Stimulated activated CD4-positive, alpha-beta T cell treated with anti-CD3 and anti-CD28 coated beads, Interleukin-2, amount 100 ng/mL, for 48 hours (primary cell): ENCODE measurements at regions not wholly inside any gene's neighbourhood (a gene's known extent, or its start where the extent isn't known, plus 50 kb on each side); places are given as distances from the start of the nearest gene placed in this dataset.

ENCODE experiments used
- DNase-seq, 2 donors: peaks; one replicate each; pipeline ENCODE4 v3.0.0-alpha.2; 2020

DNA sequence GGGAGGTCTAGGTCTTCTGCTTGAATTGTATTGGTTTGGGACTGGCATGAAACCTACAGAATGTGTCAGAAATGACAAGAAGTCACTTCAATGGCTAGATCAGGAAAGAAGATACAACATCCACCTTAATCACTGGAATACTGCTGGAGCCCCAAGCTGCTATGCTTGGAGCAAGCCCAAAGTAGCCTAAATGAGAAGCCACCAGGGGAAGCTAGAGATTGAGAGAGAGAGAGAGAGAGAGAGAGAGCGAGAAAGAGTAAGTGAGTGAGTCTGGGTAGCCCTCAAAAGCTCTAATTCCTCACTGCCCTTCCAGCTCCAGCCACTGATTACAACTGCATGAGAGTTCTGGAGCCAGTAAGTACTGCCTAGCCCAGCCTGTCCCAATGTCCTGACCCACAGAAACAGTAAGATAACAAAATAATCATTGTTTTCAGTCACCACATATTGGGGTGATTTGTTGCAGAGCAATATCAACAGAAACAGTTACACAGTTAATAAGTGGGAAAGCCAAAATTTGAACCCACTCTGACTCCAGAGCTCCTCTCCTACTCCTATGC lies 529.2 kb upstream of the GOLIM4 start:
- DNase-seq: no peak

DNA sequence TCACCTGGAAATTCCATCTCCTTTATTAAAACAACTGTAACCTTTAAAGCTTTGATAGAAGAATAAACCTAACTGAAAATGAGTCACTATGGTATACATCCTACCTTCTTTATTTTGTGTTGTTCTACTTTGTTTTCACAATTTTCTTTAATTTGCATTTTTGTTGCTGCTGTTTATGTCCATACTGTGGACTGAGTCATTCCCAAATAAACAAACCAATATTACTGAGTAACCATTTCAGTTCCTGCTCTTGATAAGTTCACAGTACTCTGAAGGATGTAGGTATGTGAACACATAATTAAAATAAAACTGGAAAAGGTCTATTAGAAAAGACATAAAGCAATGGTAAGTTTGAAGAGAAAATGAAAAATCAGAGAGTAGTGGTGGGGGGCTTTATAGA lies 528.5 kb upstream of the GOLIM4 start:
- no peak for DNase-seq

DNA sequence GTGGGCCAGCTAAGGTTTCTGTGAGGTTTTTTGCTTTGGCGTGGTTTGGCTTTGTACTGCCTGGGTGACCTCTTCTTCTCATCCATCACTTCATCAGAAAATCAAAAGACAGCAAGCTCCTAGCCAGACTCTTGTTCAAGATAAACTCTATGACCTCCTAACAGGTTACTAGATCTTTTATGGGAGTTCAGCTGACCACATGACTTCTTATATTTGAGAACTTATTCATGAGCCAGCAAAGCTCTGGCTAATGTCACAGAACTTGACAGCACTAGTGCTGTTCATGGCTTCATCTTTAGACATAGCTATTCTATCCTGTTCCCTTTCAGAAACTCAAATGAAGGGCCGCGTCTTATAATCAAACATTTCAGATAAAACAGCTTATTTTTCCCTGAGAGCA lies 527.1 kb upstream of the GOLIM4 start:
- no peak for DNase-seq

DNA sequence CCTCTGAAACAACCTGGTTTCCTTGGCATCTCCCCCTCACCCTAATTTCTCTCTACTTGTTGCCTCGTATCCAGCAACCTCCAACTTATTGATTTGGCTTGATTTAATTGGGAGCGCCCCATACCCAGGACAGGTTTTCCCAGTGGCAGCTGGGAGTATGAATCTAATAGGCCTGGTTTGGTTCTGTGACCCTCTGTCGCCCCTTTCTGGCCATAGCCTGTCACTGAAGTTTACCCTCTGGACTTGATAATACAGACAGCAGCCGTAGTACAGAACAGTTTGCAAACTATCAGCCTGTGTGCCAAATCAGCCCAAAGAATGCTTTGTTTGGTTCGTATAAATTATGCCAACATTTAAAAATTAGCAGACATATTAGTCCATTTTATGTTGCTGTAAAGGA lies 525.1 kb upstream of the GOLIM4 start:
- no peak for DNase-seq

DNA sequence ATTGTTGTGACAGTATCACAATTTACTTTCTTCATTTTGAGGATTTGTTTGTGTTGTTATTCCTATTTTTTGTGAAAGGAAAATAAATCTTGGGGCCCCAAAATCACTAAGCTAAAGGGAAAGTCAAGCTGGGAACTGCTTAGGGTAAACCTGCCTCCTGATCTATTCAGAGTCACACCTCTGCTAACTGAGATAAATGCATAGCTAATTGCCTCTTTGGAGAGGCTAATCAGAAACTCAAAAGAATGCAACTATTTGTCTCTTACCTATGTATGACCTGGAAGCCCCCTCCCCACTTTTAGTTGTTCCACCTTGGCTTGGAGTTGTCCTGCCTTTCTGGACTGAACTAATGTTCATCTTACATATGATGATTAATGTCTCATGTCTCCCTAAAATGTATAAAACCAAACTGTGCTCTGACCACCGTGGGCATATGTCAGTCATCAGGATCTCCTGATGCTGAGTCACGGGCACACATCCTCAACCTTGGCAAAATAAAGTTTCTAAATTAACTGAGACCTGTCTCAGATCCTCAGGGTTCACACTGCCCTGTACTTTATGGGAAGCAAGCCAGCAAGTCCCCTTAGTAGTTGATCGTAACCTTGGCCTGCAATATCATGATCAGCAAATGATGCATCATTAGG lies 523.2 kb upstream of the GOLIM4 start:
- DNase-seq: no peak

DNA sequence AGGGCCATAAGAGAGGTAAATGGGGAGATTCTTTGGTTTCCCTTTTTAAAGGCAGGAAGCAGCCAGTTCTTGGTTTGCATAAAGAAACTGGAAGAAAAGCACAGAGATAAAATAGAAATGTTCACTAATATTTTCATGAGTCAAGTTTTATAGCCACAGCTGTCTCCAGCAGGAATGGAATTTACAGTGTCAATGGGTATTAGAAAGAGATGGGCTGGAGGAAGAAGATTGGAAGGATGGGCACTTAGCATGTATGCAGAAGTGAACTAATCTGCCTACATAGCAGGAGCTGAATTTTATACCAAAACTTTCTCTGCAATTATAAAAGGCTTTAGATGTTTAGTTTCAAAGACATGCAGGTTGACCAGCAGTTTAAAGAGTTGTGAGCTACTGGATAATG lies 521.9 kb upstream of the GOLIM4 start:
- no peak for DNase-seq

DNA sequence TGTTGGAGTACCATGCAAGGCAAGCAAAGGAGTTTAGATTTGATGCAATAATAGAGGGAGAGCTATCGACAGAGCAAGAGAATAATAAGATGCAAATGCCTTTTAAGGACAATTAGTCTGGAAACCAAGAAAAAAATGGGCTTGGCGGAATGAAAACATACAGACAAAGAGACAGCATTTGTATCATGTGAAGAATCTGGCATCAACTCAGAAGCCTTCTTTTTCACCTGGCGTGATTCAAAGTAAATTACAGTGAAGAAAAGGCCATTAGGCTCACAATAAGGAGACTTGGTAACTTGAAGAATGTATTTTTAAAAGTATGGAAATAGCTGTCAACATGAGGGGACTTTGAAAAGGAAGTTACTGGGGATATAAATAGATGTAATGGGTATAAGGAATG lies 521.2 kb upstream of the GOLIM4 start:
- no peak for DNase-seq

DNA sequence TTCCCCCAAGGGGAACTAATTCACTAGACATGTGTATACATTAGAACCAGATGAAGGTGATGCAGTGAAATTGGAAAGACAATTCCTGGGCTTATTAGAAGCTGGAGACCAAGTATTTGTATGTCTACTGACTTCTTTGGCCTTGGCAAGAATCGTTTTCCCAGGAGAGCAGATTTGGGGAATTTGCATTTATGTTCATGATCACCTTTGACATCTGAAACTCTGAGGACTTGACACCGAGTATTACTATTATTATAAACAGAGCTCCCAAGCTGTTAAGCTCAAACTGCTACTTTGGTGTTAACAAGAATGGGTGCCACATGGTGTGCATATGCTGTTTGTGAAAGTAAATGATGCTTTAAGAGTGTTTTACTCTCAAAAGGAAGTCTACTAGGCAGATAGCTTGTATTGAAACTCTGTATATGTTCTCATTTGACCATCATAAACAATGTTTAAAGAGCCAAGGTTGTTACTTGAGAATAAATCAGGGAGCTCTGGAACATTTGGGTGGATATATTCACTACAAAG lies 519.8 kb upstream of the GOLIM4 start:
- no peak for DNase-seq

DNA sequence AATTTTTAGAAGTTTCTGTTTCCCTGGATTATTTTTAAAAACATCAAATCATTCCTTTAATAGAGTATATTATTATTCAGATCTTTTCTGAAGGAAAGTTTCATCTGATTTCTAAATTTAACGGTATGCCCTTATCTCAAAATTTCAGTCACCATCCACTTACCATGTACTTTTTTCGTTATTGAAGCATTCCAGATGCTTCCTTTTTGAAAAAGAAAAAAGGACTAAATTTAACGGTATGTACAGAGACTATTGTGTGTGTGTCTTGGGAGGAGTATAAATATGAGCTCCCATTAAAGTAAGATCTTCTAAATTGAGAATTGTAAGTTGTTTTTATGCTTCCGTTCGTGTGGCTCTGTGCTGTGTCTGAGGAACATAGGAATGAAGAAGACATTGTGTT lies 517.4 kb upstream of the GOLIM4 start:
- DNase-seq: no peak

DNA sequence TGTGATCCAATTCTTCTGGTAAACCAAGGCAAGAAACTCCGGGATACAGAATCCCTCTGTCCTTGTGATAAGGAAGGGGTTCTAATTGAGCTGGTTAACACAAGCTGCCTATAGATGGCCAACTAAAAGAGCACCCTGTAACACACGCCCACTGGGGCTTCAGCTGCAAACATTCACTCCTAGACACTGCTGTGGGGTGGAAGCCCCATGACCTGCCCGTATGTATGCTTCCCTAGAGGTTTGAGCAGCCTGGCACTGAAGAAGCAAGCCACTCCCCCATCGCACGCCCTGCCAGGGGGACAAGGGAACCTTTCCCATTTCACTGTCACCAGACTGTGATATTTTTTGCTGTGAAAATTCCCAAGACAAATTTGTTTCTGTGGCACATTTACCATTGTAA lies 516.9 kb upstream of the GOLIM4 start:
- no peak for DNase-seq

DNA sequence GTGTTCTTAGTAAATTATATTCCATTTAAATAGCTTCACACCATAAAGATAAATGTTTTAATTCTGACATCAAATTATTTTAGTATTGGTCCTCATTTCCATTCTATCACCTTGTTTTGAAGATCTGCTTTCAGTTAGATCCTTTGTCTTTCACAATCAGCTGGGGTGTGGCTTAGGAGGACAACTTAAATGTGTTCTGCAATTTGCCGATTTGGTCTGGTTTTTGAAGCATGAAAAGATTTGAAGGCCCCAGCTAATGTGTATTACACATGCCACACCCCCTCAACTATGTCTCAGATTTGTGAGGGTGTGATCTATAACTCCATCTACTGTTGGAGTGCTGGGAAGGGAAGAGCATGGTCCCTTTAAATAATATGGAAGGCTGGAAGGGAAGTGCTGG lies 516.1 kb upstream of the GOLIM4 start:
- no peak for DNase-seq

DNA sequence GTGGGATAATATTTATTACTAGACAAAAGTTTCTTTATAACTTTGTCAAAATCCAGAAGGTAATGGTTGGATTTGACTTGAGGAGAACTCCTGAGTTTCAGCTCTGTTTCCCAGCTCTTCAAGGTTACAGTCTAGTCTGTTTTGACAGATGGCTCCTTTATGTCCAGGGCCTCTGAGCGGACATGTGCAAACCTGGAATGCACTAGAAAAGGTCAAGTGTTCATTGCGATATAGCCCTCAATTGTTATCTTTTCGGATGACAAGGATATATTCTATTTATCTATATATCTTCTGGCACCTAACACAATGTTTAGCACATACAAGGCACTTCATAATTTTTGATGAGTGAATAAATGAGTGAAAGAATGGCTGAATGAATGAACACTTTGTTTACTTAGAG lies 513.2 kb upstream of the GOLIM4 start:
- DNase-seq: no peak

DNA sequence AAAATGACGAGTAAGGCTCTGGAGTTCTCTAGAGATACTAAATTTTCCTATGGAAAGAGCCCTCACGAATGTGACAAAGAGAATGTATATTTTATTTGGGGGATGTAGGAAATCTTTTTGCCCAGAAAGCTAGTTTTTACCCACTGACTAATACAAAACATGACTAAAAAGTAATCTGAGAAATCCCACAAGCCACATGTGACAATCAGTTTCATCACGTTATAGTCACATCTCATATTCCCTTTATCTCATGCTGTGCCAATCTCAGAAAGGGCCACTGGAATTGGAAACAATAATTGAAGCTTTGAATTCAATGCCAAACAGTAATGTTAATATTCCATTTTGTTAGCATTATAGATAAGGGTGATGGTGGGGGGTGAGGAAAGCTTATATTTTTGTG lies 509.0 kb upstream of the GOLIM4 start:
- DNase-seq: no peak

DNA sequence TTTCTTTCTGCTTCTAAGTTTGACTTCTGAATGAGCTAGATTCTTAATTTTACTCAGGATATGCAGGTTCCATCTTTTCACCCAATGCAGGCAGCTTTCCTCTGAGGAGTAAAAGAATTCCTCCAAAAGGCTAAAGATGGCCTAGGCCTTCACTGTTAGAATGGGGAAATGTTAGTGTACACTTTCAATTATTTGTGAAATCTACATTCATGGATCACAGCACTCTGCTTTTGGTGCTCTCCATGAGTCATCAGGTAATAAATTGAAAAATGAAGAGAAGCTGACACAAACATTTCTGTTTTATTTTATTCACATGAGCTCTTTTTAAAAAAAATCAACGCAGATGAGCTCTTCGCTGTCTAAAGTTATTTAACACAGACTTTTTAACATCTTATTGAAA lies 502.5 kb upstream of the GOLIM4 start:
- DNase-seq: no peak

DNA sequence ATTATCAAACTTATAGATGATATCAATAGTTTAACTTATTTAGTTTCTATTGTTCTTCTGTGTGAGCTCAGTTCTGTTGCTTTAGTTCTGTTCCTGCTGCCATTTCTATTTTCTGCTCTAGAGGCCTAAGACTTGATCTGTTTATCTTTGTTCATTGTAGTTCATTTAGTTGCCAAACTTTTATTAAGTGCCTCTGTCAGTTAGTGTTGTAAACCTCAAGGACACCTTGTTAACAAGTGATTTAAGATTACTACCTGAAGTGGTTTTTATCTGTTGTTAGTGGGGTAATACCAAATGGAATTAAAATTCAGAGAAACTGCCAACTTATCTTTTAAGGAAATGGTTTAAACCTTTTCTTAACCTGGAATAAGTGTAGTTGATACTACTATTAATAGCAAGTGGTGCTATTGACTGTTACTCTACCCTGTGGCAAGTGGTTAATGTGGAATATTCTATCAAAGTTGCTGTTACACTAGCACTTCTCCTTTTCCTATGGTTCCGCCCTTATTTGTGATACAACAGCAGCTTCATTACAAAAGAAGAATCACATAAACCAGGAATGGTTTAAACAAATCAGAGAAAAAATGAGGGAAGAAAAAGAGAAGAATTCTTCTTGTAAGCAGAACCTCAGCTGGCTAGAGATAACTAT lies 500.6 kb upstream of the GOLIM4 start:
- no peak for DNase-seq

DNA sequence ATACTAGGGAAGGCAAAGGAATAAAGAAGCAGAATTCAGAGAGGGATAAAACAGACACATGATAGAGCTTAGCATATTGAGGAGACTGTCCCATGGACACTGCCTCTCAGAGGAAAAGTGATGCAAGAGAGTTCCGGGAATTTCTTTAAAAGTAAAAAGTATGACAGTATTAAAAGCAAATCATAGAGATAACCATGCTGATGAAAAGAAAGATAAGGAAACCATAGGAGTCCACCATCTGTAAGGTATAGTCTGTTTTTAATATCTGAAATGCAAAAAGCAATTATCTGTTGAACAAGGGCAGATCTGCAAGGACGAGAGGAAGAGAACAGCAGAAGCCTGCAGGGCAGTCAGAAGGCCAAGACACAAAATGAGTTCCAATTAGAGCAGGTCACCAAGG lies 495.9 kb upstream of the GOLIM4 start:
- no peak for DNase-seq

DNA sequence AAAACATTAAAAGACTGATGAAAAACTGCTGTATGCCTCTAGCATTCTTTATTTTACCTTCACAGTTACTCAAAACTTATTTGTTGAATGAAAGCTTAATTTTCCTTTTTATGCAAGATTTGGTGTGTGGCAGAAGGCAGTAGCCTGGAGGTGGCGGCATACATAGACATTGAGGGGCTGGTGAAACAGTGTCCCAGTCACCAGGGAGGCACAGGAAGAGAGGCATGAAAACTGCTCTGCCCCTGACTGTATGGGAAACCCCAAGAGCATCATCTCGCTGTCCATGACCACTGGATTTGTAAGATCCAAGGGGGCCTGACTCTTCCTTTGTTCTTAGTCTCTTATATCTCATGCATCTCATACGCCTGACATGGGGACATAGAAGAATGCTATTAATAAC lies 493.7 kb upstream of the GOLIM4 start:
- no peak for DNase-seq

DNA sequence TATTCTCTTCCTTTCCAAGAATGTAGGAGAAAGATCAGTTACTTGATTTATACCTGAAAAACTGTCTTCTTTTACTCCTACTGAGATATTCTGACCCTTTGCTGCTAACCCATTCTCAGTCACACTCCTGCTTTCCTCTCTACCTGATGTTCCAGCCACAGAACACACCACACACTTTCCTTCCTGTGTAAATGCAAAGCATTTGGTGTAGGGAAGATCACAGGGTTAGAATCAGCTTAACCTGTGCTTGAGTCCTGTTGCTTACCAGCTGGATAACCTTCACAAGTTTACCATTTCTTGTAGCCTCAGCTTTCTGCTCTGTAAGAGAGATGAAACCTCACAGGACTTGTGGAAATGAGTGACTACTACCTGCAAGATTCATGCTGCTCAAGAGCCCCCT lies 489.8 kb upstream of the GOLIM4 start:
- no peak for DNase-seq

DNA sequence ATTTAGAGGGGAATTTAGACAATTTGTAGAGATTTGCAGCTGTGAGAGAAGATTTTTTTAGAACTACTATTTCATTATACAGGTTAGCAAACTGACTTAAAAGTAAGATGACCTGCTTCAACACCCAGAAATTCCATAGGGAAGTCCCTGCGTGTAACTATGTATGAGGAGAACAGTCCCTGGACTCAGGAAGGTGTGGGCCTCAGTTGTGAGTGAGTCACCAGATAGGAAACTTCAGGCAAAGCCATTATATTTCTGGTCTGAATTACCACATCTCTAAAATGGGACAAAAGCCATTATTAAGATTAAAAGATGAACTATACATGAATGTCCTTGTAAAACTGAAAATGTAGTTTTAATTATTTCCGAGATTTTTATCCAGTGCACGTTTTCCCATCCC lies 488.3 kb upstream of the GOLIM4 start:
- DNase-seq: no peak

DNA sequence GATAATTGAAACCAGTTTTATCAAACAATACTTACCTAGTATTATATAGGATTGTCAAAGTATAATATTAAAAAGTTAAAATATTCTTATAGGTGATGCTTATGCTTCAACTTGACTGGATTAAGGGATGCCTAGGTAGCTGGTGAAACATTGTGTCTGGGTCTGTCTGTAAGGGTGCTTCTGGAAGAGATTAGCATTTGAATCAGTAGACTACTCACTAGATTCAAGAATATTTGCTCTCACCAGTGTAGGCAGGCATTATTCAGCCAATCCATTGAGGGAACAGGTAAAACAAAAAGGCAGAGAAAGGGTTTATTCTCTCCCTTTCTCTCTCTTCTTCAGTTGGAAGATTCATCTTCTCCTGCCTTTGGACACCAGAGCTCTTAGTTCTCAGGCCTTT lies 486.8 kb upstream of the GOLIM4 start:
- no peak for DNase-seq

DNA sequence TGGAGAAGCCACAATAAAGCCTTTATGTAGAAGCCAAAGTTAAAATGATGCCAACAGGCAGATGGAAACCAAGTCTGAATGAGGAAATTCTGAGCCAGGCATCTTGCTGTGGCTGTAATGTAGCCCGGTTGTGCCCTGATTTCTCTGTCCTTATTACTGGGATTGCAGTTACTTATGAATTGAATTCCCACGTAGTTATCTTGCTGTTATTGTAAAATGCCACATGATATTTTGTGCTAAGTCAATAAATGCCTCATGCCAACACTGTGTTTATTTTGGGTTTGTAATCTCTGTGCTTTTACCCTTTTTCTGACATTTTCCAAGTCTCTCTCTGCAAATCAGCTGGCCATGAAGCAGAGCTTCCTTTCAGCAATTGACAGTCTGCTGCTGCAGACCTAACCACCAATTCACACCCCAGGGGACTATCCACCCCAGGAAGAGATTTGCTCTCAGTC lies 486.1 kb upstream of the GOLIM4 start:
- DNase-seq: no peak

DNA sequence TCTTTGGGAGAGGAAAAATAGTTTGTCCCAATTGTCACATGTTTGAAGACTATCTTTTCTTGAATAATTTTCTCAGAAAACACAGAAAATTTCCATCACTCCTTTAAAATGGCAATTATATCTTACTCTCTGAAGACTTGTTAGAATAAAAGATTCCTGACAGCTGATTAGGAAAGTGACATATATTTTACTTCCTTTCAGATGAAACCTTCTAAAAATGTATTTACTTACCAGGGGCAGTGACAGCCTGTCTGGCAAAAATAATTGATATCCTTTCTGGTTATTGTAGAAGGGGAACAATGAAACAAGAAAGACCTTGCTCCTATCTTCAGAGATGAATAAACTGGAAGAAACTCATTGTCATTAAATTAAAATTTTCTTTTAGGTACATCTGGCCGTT lies 483.3 kb upstream of the GOLIM4 start:
- no peak for DNase-seq

DNA sequence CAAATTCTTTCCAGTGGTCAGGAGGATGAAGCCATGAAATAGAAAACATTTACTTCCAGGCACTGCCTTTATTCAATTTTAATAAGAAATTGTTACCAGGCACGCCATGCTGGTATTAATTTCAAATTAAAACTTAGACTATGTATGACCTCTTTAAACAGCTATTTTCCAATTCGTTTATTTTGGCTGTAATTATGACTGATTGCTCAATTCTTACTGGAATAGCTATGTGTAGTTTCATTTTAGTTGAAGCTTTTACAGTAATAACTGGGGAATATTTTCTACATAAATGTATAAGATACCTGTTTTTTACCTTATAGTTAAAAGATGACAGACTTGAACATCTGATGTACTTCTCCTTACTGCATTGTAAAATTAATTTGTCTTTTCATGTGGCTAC lies 480.0 kb upstream of the GOLIM4 start:
- DNase-seq: no peak

DNA sequence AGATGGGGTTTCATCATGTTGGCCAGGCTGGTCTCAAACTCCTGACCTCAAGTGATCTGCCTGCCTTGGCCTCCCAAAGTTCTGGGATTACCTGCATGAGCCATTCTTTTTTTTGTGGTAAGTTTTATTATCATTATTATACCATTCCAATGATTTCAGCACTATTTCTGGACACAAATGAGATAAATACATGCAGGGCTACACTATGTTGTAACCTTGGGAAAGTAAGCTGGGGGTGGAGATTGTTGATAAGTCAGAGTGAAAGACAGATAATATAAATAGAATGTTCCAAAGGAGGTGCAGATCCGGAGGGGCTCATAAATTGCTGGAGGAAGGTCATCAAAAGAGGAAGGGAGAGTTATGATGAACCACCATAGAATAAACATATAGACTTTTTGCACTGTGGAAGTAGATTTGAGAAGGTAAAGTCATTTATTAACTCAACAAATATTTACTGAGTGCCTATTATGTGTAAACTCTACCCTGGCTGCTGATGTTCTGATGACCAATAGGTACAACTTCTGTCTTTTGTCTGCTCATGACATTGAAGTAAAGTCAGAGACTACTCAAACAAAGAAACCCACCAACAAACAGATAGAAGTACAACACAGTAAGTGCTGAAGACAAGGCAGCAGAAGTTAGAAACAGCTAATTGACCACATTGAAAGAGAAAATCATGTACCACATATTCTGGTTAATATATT lies 478.9 kb upstream of the GOLIM4 start:
- no peak for DNase-seq
